Jurkat, Clone E6-1 (cell line): ENCODE measurements at regions not wholly inside any gene's neighbourhood (a gene's known extent, or its start where the extent isn't known, plus 50 kb on each side); places are given as distances from the start of the nearest gene placed in this dataset.

Experiments used
- DNase-seq: peaks from one replicate; pipeline ENCODE4 v3.0.0-alpha.2; 2011; ENCODE audit warnings: low read depth, low spot score
- H3K4me3 ChIP-seq: 2 replicates; pipeline ENCODE4 v1.5.1; 2011; ENCODE audit warnings: mild to moderate bottlenecking, low read length, control low read depth, moderate library complexity

DNA sequence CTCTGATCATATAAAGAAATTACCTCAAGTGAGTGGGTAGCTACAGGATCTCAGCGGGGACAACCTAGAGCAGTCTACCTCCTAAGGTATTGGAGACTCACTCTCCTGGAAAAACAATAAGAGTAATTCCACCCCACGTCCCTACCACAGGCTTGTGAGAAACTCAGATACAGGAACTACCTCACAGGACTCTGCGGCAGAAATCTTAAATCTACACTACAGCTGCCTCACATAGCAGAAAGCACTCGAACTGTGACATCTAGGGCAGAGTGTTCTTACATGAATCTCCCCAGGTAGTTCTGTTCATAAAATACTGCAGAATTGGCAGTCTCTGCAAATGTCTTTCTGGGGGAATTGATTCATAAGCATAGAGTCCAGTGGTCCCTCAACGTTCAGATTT, 382.9 kb upstream of the IL12A start:
- H3K4me3 ChIP-seq: no peak overlapping the region

GRCh38 chr3:159607856-159608255, 380.8 kb upstream of the IL12A start:
- no peak overlapping the region for H3K4me3 ChIP-seq
- no peak for DNase-seq

More for the DNA sequence above, 382.9 kb upstream of the IL12A start:
- no peak for DNase-seq

- no peak overlapping the region for H3K4me3 ChIP-seq
- no peak for DNase-seq
These were observed 380.3 kb upstream of the IL12A start for GRCh38 chr3:159608311-159608710.

- no peak for DNase-seq
- H3K4me3 ChIP-seq: no peak overlapping the region
These were observed 379.0 kb upstream of the IL12A start for GRCh38 chr3:159609625-159610024.

- DNase-seq: no peak
- no peak overlapping the region for H3K4me3 ChIP-seq
These were observed 372.3 kb upstream of the IL12A start for GRCh38 chr3:159616234-159616825.

- no peak overlapping the region for H3K4me3 ChIP-seq
- no peak for DNase-seq
These were observed 369.2 kb upstream of the IL12A start for GRCh38 chr3:159619341-159619885.

DNA sequence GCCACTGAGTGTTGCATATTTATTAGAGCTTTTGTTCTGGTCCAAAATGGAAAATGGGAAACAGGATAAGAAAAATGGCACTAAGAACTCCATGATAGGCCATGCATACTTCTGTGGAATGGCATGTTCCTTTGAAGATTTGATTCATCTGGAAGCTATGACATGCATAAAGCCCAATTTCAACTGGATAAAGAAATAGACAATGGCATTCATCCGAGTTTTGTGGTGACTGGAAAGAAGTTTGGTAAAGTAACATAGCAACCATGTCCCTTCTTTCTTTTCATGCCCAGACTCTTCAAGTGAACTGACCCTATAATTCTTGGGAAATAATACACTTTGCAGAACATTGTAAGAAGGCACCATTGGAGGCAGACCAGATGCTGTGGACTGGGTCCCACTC, 368.4 kb upstream of the IL12A start:
- no peak for DNase-seq
- H3K4me3 ChIP-seq: no peak overlapping the region

- no peak overlapping the region for H3K4me3 ChIP-seq
- no peak for DNase-seq
These were observed 367.8 kb upstream of the IL12A start for GRCh38 chr3:159620873-159621272.

GRCh38 chr3:159624616-159625015, 364.0 kb upstream of the IL12A start:
- DNase-seq: no peak
- H3K4me3 ChIP-seq: no peak overlapping the region

- DNase-seq: no peak
These were observed 363.0 kb upstream of the IL12A start for GRCh38 chr3:159625594-159625993.

GRCh38 chr3:159626598-159626997, 362.0 kb upstream of the IL12A start:
- DNase-seq: no peak
- no peak overlapping the region for H3K4me3 ChIP-seq

More at GRCh38 chr3:159625594-159625993, 363.0 kb upstream of the IL12A start:
- no peak overlapping the region for H3K4me3 ChIP-seq

GRCh38 chr3:159627229-159627628, 361.4 kb upstream of the IL12A start:
- DNase-seq: no peak

DNA sequence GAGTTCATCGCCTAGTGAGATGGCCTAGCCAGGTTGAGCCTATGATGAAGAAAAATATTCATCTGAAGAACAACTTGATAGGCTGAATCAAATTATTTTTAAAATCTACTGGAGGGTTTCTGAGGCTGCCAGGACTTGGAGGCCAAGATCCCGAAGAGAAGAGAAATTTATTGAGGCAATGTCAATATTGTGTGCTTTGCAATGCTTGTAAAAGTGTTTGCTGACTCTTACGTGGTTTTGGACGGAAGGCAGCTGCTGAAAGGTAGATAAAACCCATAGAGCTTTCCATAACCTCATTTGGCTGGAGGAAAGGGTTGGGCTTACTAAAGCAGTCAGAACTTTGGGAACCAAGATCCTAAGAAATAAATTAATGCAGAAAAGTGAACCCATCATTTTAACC, 361.0 kb upstream of the IL12A start:
- no peak overlapping the region for H3K4me3 ChIP-seq
- DNase-seq: no peak

More at GRCh38 chr3:159627229-159627628, 361.4 kb upstream of the IL12A start:
- H3K4me3 ChIP-seq: no peak overlapping the region

DNA sequence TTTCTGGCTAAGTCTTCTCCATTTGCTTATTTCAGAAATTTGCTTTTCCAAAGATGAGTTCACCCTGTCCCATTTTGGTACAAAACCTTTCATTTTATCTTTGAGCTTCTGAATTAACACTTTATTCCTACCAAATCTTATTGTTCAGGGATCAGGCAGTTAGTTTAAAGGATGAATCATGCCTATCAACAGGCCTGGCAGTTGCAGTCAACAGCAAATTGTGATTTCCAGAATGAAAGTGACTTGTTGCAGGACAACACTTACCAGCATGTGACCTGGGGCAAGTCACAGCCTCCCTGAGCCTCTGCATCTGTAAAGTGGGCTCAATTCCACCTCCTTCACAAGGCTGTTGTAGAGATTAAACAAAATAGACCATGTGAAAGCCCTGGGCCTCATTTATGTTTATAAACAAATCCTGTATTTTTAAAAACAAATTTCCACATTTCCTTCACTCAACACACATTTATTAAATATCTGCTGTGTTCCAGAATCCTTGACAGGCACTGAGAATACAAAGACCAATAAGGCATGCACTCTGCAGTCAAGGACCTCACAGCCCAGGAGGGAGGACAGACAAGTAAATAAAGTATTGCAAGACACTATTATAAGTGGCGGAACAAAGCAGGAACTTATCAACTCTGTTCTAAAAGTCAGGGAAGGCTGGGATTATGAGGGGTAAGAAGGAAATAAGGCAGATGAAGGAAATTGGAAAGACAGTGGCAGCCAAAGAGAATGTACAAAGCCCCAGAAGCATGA, 359.1 kb upstream of the IL12A start:
- no peak for DNase-seq
- H3K4me3 ChIP-seq: no peak overlapping the region

- no peak for DNase-seq
- H3K4me3 ChIP-seq: no peak overlapping the region
These were observed 357.4 kb upstream of the IL12A start for GRCh38 chr3:159631226-159631625.

DNA sequence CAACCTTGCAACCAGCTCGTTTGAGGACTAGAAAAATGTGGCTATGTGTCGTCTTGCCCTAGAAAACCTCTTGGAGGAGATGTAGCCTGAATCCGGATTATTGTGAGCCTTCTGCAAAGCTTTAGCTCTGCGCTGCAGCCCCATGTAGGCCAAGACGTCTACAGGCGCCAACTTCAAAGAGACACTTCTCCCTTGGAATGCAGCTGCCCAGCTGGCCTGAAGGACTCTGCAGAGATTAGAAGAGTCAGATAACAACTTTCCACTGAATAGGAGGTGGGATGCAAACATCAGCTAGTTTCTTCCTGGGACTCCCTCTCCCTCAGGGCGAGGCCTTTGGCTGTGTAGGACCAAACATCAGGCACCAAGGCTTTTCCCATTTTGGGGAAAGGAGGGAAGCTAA, 356.5 kb upstream of the IL12A start:
- no peak for DNase-seq

GRCh38 chr3:159632851-159633250, 355.8 kb upstream of the IL12A start:
- no peak overlapping the region for H3K4me3 ChIP-seq
- DNase-seq: no peak

More for the DNA sequence above, 356.5 kb upstream of the IL12A start:
- H3K4me3 ChIP-seq: no peak overlapping the region

DNA sequence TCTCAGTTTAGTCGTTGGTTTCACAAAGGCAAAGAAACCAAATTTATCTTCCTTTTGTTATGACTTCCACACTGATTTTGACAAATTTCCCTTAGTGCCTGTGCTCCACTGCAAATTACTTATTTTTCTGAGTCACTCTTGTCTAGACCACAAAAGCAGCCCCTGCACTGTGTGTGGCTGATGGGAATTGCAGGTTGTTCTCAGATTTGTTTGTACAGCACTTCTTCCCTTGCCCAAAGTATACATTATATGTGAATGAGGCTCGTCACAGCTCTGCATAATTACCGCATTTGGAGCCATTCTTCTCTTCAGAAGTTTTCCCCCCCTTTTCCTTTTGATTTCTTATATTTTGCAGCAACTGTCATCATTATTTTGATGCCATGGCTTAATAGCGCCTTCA, 354.2 kb upstream of the IL12A start:
- H3K4me3 ChIP-seq: no peak overlapping the region
- DNase-seq: no peak

- DNase-seq: no peak
- no peak overlapping the region for H3K4me3 ChIP-seq
These were observed 353.5 kb upstream of the IL12A start for GRCh38 chr3:159635047-159635641.

DNA sequence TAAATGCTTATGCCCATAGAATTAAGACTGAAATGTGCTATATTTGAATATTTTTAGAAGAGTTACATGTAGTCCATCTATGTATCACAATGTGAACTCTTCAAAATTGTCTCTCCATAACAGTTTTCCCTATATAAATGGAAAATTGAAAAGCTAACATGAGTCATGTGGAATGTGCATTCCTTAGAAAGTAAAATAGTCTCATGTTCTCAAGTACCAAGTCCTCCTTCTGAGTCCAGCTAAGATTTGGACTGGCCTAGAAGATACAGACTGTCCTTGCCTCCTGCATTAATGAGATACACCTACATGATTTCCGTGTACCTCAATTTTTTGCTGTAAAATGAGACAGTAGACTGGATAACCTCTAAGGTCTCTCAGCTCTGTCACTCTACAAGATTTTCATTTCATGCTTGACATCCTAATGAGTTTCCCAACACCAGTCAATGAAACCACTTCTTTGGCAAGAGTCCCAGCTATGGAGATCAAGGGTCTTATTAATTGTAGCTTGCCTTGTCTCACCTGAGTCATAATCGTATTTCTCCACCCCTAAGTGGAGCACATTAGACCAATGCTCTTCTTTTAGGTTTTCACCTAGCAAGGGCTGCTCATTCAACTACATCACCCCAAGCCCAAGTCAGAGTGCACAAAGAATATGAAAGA, 350.6 kb upstream of the IL12A start:
- H3K4me3 ChIP-seq: no peak overlapping the region
- no peak for DNase-seq
